Right lobe of liver (tissue), 4 donors: ENCODE measurements at regions not wholly inside any gene's neighbourhood (a gene's known extent, or its start where the extent isn't known, plus 50 kb on each side); places are given as distances from the start of the nearest gene placed in this dataset.

Source experiments
- POLR2A ChIP-seq: fragments of 450-650 bp; IDR thresholded peaks from one replicate; pipeline ENCODE4 v1.6.1; 2017; ENCODE audit warnings: antibody characterized with exemption, mild to moderate bottlenecking
- TF ChIP-seq, protein P1 (sequence below), 4 donors: fragments of 200-600 bp in 3 of 4; fragments of 450-650 bp in 1 of 4; IDR thresholded peaks; one replicate each; pipeline versions ENCODE4 v1.5.1 to v1.8.0; 2016 to 2022; ENCODE audit warnings: antibody characterized with exemption in 4 of 4, mild to moderate bottlenecking in 2 of 4
- donor health status: DM: no; HTN: no; CAD: no.
- donor health status: DM: no; HTN: no; CAD: no.
- donor health status: DM: no; HTN: yes; CAD: no.

DNA sequence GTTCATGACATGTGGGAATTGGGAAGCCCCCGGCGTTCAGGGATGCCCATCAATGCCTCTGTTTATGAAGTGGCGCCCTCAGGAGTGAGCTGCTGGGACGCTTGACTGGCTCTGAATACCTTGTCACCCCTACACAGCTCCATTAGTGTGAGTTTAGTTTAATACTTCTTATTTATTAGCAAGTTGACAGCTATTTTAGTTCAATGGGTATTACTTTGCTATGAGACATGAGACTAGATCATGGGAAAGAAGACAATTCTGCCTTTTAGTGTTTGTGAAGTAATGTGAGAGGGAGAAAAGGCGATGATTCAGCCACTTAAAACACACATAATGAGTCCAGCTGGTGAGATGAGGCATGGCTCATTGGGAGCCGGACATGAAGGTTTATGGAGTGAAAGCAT, 678.5 kb downstream of the NR2F2 start:
- TF ChIP-seq, protein P1, sequence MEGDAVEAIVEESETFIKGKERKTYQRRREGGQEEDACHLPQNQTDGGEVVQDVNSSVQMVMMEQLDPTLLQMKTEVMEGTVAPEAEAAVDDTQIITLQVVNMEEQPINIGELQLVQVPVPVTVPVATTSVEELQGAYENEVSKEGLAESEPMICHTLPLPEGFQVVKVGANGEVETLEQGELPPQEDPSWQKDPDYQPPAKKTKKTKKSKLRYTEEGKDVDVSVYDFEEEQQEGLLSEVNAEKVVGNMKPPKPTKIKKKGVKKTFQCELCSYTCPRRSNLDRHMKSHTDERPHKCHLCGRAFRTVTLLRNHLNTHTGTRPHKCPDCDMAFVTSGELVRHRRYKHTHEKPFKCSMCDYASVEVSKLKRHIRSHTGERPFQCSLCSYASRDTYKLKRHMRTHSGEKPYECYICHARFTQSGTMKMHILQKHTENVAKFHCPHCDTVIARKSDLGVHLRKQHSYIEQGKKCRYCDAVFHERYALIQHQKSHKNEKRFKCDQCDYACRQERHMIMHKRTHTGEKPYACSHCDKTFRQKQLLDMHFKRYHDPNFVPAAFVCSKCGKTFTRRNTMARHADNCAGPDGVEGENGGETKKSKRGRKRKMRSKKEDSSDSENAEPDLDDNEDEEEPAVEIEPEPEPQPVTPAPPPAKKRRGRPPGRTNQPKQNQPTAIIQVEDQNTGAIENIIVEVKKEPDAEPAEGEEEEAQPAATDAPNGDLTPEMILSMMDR (IDR thresholded peaks at IDR 0.05), result no peak
- TF ChIP-seq POLR2A, result no peak
